NCI-H345 treated with DMSO at 0.1 percent for 48 hours (cell line): ENCODE measurements at regions not wholly inside any gene's neighbourhood (a gene's known extent, or its start where the extent isn't known, plus 50 kb on each side); places are given as distances from the start of the nearest gene placed in this dataset.

Source experiments
- DNase-seq: peaks from one replicate; lab custom pipeline; 2025; ENCODE audit not compliant: unreplicated experiment; lab: John Stamatoyannopoulos, UW

GRCh38 chr2:234770031-234770506 is 181.7 kb upstream of the SH3BP4 start:
- DNase-seq = peak; percentile 89

GRCh38 chr2:234768608-234769196 is 183.1 kb upstream of the SH3BP4 start:
- no peak for DNase-seq

DNA sequence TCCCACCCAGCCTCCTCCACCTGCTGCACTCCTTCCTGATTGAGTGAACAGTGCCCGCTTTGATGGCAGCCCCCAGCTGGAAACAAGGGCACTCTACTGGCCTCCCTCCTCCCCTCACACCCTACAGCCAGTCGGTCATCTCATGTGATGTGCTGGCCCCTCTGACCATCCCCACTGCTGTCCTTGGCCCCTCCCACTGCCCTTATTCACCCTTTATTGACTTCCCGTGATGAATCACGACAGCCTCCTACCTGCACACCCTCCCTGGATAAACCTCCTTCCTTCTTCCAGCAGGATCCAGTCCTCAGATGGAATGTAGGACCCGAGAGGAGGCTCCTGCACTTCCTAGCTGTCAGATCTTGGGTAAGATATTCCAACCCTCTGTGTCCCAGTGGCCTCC is 186.5 kb upstream of the SH3BP4 start:
- DNase-seq = no peak

- DNase-seq = no peak
Observed at GRCh38 chr2:234764372-234764771, 187.4 kb upstream of the SH3BP4 start.

GRCh38 chr2:234763002-234763873 is 188.6 kb upstream of the SH3BP4 start:
- no peak for DNase-seq

GRCh38 chr2:234761910-234762309 is 189.9 kb upstream of the SH3BP4 start:
- no peak for DNase-seq

DNA sequence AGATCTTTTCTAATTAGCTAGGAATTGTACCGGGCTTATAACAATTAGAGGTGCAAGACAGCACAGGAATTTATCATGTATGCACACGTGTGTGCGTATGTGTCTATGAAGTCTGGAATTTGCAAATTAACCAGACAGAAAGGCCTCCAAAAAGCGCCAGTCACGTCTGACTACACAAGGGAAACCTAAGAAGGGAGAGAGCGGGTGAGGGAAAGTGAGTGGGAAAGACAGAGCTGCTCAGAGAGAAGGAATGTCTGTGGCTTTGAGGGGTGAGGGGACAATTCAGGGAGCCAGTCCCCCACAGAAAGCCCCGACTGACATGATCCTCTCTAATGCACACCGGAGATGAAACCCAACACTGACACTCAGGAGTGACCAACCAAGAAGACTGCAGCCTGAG is 197.7 kb upstream of the SH3BP4 start:
- DNase-seq = no peak

GRCh38 chr2:234753701-234754100 is 198.1 kb upstream of the SH3BP4 start:
- DNase-seq = no peak

DNA sequence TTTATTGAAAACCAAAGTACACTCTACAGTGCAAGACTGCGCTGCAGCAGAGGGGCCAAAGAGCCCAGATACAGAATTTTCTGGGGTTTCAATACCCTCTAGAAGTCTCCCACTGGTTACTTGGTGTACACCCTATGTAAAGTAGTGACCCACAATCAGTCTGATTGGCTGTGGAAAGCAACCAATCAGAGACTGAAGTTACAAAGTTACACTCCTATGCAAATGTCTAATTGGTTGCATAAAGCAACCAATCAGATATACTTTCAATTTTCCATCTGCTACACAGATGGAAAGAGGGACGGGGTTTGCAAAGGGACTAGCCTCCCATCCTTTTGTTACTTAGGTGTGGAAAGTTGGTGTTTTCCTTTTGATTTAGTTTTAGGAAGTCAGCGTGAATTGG is 198.9 kb upstream of the SH3BP4 start:
- DNase-seq = no peak

DNA sequence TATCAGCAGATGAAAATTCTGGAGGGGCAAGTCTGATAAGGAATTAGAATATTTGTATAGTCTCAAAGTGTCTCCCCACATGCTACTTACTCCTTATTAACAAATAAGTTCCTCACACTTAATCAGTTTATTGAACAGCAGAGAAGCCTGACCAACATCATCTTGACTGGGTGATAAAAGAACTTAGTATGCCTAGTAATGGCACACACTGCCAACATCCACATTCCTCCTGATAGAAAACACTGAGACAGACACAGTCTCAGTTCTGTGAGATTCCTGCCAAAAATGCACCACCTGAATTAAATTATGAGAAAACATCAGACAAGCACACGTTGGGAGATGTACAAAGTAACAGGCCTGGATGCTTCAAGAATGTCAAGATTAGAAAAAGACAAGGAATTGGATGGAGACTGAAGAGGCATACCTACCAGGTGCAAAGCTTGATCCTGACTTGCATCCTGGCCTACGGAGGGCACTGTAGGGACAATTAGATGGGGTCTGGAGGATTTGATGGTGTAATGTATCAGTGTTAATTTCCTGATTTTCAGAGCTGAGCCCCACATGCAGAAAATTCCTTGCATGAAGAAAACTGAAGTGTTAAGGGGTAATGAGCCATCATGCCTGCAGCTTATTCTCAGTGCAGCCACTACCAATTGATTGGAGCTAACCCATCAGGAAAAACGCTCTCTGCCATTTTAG is 200.4 kb upstream of the SH3BP4 start:
- no peak for DNase-seq

GRCh38 chr2:234747833-234748559 is 203.8 kb upstream of the SH3BP4 start:
- DNase-seq = no peak

GRCh38 chr2:234747032-234747431 is 204.8 kb upstream of the SH3BP4 start:
- DNase-seq = no peak

DNA sequence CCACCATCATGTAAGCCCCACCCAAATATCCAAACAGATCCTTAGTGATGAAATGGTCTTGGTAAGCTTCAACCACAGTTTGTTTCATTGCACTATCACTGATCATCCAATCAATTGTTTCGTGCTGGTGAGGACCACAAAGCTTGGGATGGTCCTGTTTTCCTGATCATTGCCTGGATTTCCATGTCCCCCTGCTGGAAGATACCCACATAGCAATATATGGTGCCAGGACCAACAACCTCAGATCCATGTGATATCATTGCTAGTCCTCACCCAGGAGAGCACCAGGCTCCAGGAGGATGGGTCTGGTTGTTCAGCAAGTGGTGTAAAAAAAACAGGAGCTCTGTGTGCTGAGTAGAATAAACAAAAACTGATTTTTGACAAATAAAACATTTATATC is 206.5 kb upstream of the SH3BP4 start:
- no peak for DNase-seq

- DNase-seq = no peak
Observed at GRCh38 chr2:234741976-234742375, 209.8 kb upstream of the SH3BP4 start.

DNA sequence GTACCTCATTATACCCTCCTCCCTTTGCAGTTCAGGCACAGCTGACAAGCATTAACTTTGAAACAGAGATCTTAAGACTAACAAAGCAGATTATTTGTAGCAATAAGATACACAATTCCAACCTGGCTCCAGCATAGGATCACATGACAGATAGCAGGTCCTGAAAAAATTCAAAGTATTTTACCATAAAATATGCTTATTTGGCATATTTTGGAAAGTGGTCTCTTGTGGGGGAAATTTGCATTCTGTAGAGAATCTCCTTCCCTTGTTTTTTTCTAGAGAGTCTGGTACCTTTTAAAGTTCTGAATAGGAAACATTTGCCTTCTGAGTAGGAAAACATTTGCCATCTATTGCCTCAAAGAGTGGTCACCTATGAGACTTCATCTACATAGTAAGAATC is 212.8 kb upstream of the SH3BP4 start:
- no peak for DNase-seq

DNA sequence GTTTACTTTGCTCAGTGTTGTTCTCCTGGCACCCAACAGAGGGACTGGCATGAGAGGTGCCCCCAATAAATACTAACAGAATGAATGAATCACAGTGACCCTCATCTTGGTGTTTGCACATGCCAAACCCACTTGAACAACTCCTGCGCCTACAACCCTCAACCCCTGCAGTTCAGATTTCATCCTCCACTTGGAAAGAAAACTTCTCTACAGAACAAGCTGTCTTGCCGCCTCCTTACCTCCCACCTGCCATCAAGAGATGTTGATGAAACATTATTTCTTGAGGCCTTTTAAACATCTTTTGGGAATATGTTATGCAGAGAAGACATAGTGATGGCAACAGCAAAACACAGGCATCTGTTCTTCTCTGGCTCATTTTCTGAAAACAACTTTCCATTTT is 216.0 kb upstream of the SH3BP4 start:
- no peak for DNase-seq

DNA sequence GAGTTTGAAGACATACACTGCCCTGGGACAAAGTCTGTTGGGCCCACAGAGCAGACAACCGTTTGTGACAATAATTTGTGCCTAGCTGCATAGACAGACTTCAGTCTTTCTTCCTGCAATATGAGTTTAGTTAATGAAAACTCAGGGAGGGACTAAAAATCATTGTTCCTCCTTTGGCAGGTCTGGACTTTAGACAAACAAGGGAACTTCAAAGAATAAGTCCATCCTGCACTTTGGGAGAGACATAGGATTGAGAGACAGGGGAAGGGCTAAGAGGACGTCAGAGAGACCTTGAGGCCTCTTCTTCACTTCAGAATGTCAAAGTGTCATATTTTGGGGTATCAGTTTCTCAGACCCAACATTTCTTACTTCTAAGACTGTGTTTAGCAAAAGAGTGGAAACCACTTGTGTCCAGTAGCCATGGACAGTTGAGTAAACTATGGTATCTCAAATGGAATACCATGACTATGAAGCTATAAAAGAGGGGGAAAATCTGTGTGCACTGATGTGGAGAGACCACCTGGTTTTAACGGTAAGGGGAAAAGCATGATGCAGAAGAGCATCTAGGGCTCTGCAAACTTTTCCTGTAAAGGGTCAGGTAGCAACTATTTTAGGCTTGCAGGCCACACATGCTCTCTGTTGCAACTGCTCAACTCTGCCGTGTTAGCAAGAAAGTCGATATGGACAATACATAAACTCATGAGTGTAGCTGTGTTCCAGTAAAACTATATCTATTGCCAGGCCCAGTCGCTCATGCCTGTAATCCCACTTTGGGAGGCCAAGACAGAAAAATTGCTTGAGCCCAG is 217.8 kb upstream of the SH3BP4 start:
- no peak for DNase-seq

DNA sequence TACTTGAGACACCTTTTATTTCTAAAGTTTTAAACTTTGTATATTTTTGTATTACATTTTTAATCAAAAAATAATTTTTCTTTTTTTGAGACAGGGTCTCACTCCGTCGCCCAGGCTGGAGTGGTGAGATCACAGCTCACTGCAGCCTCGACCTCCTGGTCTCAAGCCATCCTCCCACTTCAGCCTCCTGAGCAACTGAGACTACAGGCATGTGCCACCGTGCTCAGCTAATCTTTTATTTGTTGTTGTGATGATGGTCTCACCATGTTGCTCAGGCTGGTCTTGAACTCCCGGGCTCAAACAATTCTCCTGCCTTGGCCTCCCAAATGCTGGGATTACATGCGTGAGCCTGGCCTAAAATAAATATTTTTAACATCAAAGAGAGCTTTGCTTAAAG is 218.7 kb upstream of the SH3BP4 start:
- DNase-seq = no peak

- DNase-seq = no peak
Observed at GRCh38 chr2:234732404-234733092, 219.3 kb upstream of the SH3BP4 start.

- no peak for DNase-seq
Observed at GRCh38 chr2:234731236-234731635, 220.6 kb upstream of the SH3BP4 start.
